IMR-90 (cell line): ENCODE measurements at regions not wholly inside any gene's neighbourhood (a gene's known extent, or its start where the extent isn't known, plus 50 kb on each side); places are given as distances from the start of the nearest gene placed in this dataset.

Experiments
- ATAC-seq: fragments of 200-7000 bp; cut with Tn5 transposase; 2 replicates; pipeline ENCODE4 v1.9.1; 2020; ENCODE audit warnings: low read depth, mild to moderate bottlenecking, moderate library complexity
- BruUV-seq: library from RNA; stranded (reverse); fragments of 400-500 nt; replicated peaks from 2 replicates; lab custom pipeline; 2021; lab: Mats Ljungman, UMichigan
- CTCF ChIA-PET: fragments of 300-600 bp; formaldehyde crosslinking; extraction: SDS; loops from one replicate; lab custom pipeline; 2021; ENCODE audit warnings: antibody characterized with exemption; lab: Yijun Ruan, JAX
- POLR2A ChIA-PET: fragments of 300-600 bp; sonication (Branson Sonifier 250); formaldehyde crosslinking; loops from one replicate; lab custom pipeline; 2022; ENCODE audit warnings: antibody characterized with exemption; ENCODE audit not compliant: unreplicated experiment; lab: Charles Lee
- DNase-seq: peaks from one replicate; pipeline ENCODE4 v3.0.0; 2013
- H2AFZ ChIP-seq: replicated peaks from 2 replicates; pipeline ENCODE3; 2013; ENCODE audit warnings: low read length, mild to moderate bottlenecking; ENCODE audit not compliant: poor library complexity
- H2AK5ac ChIP-seq: 2 replicates; pipeline ENCODE4 v1.6.1; 2013; ENCODE audit warnings: low read depth, low read length, inconsistent platforms
- H2AK9ac ChIP-seq: replicated peaks from 2 replicates; pipeline ENCODE3; 2013; ENCODE audit warnings: mild to moderate bottlenecking, low read depth, low read length, moderate library complexity; ENCODE audit not compliant: poor library complexity
- H2BK120ac ChIP-seq: 2 replicates; pipeline ENCODE4 v1.6.1; 2013; ENCODE audit warnings: low read depth, low read length, inconsistent platforms
- H2BK15ac ChIP-seq: 3 replicates; pipeline ENCODE4 v1.6.1; 2013; ENCODE audit warnings: low read depth, low read length, inconsistent platforms
- H2BK20ac ChIP-seq: 2 replicates; pipeline ENCODE4 v1.6.1; 2013; ENCODE audit warnings: low read depth, mild to moderate bottlenecking, inconsistent platforms, low read length, moderate library complexity
- H2BK5ac ChIP-seq: 2 replicates; pipeline ENCODE4 v1.6.1; 2013; ENCODE audit warnings: mild to moderate bottlenecking, low read depth, low read length, inconsistent platforms; ENCODE audit not compliant: poor library complexity, severe bottlenecking
- H3K14ac ChIP-seq: replicated peaks from 2 replicates; pipeline ENCODE4 v1.6.1; 2013; ENCODE audit warnings: low read depth, low read length, inconsistent platforms
- H3K18ac ChIP-seq: 2 replicates; pipeline ENCODE4 v1.6.1; 2013; ENCODE audit warnings: low read depth, low read length, control low read depth
- H3K23ac ChIP-seq: 2 replicates; pipeline ENCODE4 v1.6.1; 2013; ENCODE audit warnings: low read depth, low read length, inconsistent platforms
- H3K27ac ChIP-seq: 2 replicates; pipeline ENCODE4 v1.5.1; 2013; ENCODE audit warnings: mild to moderate bottlenecking, control low read depth, low read length; ENCODE audit not compliant: insufficient read depth
- H3K27me3 ChIP-seq: 2 replicates; pipeline ENCODE4 v1.6.1; 2013; ENCODE audit warnings: low read length; ENCODE audit not compliant: control insufficient read depth, insufficient read depth
- H3K36me3 ChIP-seq: 2 replicates; pipeline ENCODE4 v1.6.1; 2013; ENCODE audit warnings: low read length, mixed read lengths; ENCODE audit not compliant: control insufficient read depth, insufficient read depth
- H3K4ac ChIP-seq: 2 replicates; pipeline ENCODE4 v1.6.1; 2013; ENCODE audit warnings: low read depth, low read length, inconsistent platforms
- H3K4me1 ChIP-seq: 2 replicates; pipeline ENCODE4 v1.6.1; 2013; ENCODE audit warnings: low read length, mixed read lengths; ENCODE audit not compliant: control insufficient read depth, insufficient read depth
- H3K4me2 ChIP-seq: 2 replicates; pipeline ENCODE4 v1.6.1; 2013; ENCODE audit warnings: low read depth, mild to moderate bottlenecking, control low read depth, low read length, moderate library complexity
- H3K4me3 ChIP-seq: 2 replicates; pipeline ENCODE4 v1.5.1; 2013; ENCODE audit warnings: low read depth, mild to moderate bottlenecking, control low read depth, low read length, moderate library complexity; ENCODE audit not compliant: insufficient read depth
- H3K56ac ChIP-seq: 2 replicates; pipeline ENCODE4 v1.6.1; 2013; ENCODE audit warnings: low read length, inconsistent platforms; ENCODE audit not compliant: insufficient read depth; ENCODE audit errors: extremely low read depth
- H3K79me1 ChIP-seq, 2 experiments: 2 replicates each; pipeline ENCODE4 v1.6.1; 2013; ENCODE audit warnings: low read length in 2 of 2, inconsistent platforms in 1 of 2, low read depth in 1 of 2
- H3K9ac ChIP-seq: 2 replicates; pipeline ENCODE4 v1.6.1; 2013; ENCODE audit warnings: low read depth, low read length, control low read depth
- H3K9me1 ChIP-seq: 2 replicates; pipeline ENCODE4 v1.6.1; 2013; ENCODE audit warnings: low read length, inconsistent platforms; ENCODE audit not compliant: insufficient read depth
- H3K9me3 ChIP-seq: 2 replicates; pipeline ENCODE4 v1.6.1; 2013; ENCODE audit warnings: low read length; ENCODE audit not compliant: control insufficient read depth, insufficient read depth
- H4K20me1 ChIP-seq: 2 replicates; pipeline ENCODE4 v1.6.1; 2013; ENCODE audit warnings: low read length, inconsistent platforms; ENCODE audit not compliant: insufficient read depth
- H4K5ac ChIP-seq: 2 replicates; pipeline ENCODE4 v1.6.1; 2013; ENCODE audit warnings: mild to moderate bottlenecking, low read depth, low read length, control low read depth
- H4K8ac ChIP-seq, 2 experiments: 2 replicates each; pipeline ENCODE4 v1.6.1; 2013; ENCODE audit warnings: low read depth in 2 of 2, low read length in 2 of 2, control low read depth in 1 of 2, inconsistent platforms in 1 of 2
- H4K91ac ChIP-seq: 2 replicates; pipeline ENCODE4 v1.6.1; 2013; ENCODE audit warnings: low read depth, low read length, inconsistent platforms; ENCODE audit not compliant: insufficient read depth
- RCOR1 ChIP-seq: IDR thresholded peaks from 2 replicates; pipeline ENCODE4 v1.6.1; 2012; ENCODE audit warnings: mild to moderate bottlenecking, low read length, improper control_type of control experiment; ENCODE audit not compliant: insufficient replicate concordance
- WGBS, 2 experiments: methylation state at CpG; one replicate each; pipeline versions ENCODE4 v1.1.5 to v1.1.7; 2013; ENCODE audit warnings: missing lambda C conversion rate in 2 of 2; ENCODE audit not compliant: insufficient read length in 1 of 2; ENCODE audit errors: extremely low coverage in 2 of 2; 5-methylcytosine and 5-hydroxymethylcytosine counted together
- dilution Hi-C: fragments of 300-500 bp; cut with HindIII; formaldehyde crosslinking; loops from one replicate; pipeline ENCODE4 v1.14.3; 2018; ENCODE audit warnings: low sequenced_read_pairs; ENCODE audit not compliant: unreplicated experiment
- in situ Hi-C: fragments of 300-500 bp; cut with MboI; formaldehyde crosslinking; loops from 3 replicates; pipeline ENCODE4 v1.14.3; 2019; ENCODE audit warnings: low sequenced_read_pairs, inconsistent platforms, mixed read lengths
- intact Hi-C: fragments of 100-400 bp; cut with micrococcal nuclease; formaldehyde crosslinking; loops from 2 replicates; pipeline ENCODE4 v1.10.0; 2022

GRCh38 chr22:26993886-26994285, 336.5 kb downstream of the MIAT start:
- H4K8ac ChIP-seq = no peak overlapping the region
- H4K5ac ChIP-seq = no peak overlapping the region
- intact Hi-C loops = no loop called here
- H2BK15ac ChIP-seq = no peak overlapping the region
- no peak overlapping the region for H3K9ac ChIP-seq
- no peak overlapping the region for H3K18ac ChIP-seq
- H3K14ac ChIP-seq = no peak overlapping the region
- H3K27me3 ChIP-seq = peaks cover 8% of the 10 kb centered on the region
- DNase-seq (no peak), ATAC-seq (no peak)
- H3K4ac ChIP-seq = no peak overlapping the region
- TF ChIP-seq RCOR1 = no peak
- H2AK9ac ChIP-seq = no peak overlapping the region
- WGBS, 2 experiments = no CpG with 5 or more reads among the region's 11 CpGs
- no peak overlapping the region for H2AK5ac ChIP-seq
- no peak overlapping the region for H3K4me3 ChIP-seq
- no peak overlapping the region for H2BK5ac ChIP-seq
- no peaks in the 10 kb centered on the region for H3K9me1 ChIP-seq
- H3K4me2 ChIP-seq = no peak overlapping the region
- no peaks in the 10 kb centered on the region for H4K20me1 ChIP-seq
- H3K4me1 ChIP-seq = no peaks in the 10 kb centered on the region
- no peak overlapping the region for H4K91ac ChIP-seq
- no peak overlapping the region for H2BK20ac ChIP-seq
- H3K56ac ChIP-seq = no peak overlapping the region
- H2AFZ ChIP-seq = no peak overlapping the region
- in situ Hi-C loops = no loop called here
- BruUV-seq = no TSS peak
- H2BK120ac ChIP-seq = no peak overlapping the region
- H3K23ac ChIP-seq = no peak overlapping the region
- no peaks in the 10 kb centered on the region for H3K79me1 ChIP-seq
- no peaks in the 10 kb centered on the region for H3K36me3 ChIP-seq
- ChIA-PET CTCF (no interaction called here), POLR2A (no interaction called here)
- dilution Hi-C loops = no loop called here
- no peaks in the 10 kb centered on the region for H3K9me3 ChIP-seq
- no peak overlapping the region for H3K27ac ChIP-seq
